H9 (cell line): ENCODE measurements at regions not wholly inside any gene's neighbourhood (a gene's known extent, or its start where the extent isn't known, plus 50 kb on each side); places are given as distances from the start of the nearest gene placed in this dataset.

Experiments used
- DNase-seq: peaks from one replicate; pipeline ENCODE4 v3.0.0-alpha.2; 2017
- H2AFZ ChIP-seq: one replicate; pipeline ENCODE4 v1.6.1; 2013; ENCODE audit warnings: mild to moderate bottlenecking, low read length, control low read depth, moderate library complexity
- H2AK5ac ChIP-seq: 2 replicates; pipeline ENCODE4 v1.6.1; 2013; ENCODE audit warnings: low read length, control low read depth, mixed read lengths; ENCODE audit not compliant: insufficient read length
- H2BK120ac ChIP-seq: one replicate; pipeline ENCODE4 v1.6.1; 2013; ENCODE audit warnings: low read depth, mild to moderate bottlenecking, low read length, control low read depth, inconsistent platforms; ENCODE audit not compliant: poor library complexity, severe bottlenecking
- H2BK12ac ChIP-seq: 2 replicates; pipeline ENCODE4 v1.6.1; 2013; ENCODE audit warnings: low read length, control low read depth, mixed read lengths, low read depth; ENCODE audit not compliant: insufficient read length
- H2BK15ac ChIP-seq: 2 replicates; pipeline ENCODE4 v1.6.1; 2013; ENCODE audit warnings: low read depth, low read length, control low read depth
- H2BK20ac ChIP-seq: one replicate; pipeline ENCODE4 v1.6.1; 2013; ENCODE audit warnings: low read depth, mild to moderate bottlenecking, low read length, control low read depth, inconsistent platforms; ENCODE audit not compliant: poor library complexity, severe bottlenecking
- H2BK5ac ChIP-seq: 2 replicates; pipeline ENCODE4 v1.6.1; 2013; ENCODE audit warnings: low read length, control low read depth, mixed read lengths; ENCODE audit not compliant: insufficient read length
- H3K14ac ChIP-seq: 2 replicates; pipeline ENCODE4 v1.6.1; 2013; ENCODE audit warnings: low read length, control low read depth; ENCODE audit not compliant: insufficient read depth
- H3K18ac ChIP-seq: 2 replicates; pipeline ENCODE4 v1.6.1; 2013; ENCODE audit warnings: low read depth, mild to moderate bottlenecking, mixed read lengths, low read length, control low read depth; ENCODE audit not compliant: insufficient read length
- H3K23ac ChIP-seq: 2 replicates; pipeline ENCODE4 v1.6.1; 2013; ENCODE audit warnings: low read length, control low read depth, mixed read lengths, low read depth; ENCODE audit not compliant: insufficient read length
- H3K23me2 ChIP-seq: 2 replicates; pipeline ENCODE4 v1.6.1; 2013; ENCODE audit warnings: low read depth, mild to moderate bottlenecking, mixed read lengths, low read length, control low read depth; ENCODE audit not compliant: insufficient read length, poor library complexity, severe bottlenecking
- H3K27ac ChIP-seq: 2 replicates; pipeline ENCODE4 v1.5.1; 2013; ENCODE audit warnings: low read length, control low read depth, mixed read lengths, low read depth; ENCODE audit not compliant: insufficient read length
- H3K27me3 ChIP-seq: 2 replicates; pipeline ENCODE4 v1.6.1; 2013; ENCODE audit warnings: low read length, control low read depth, inconsistent platforms; ENCODE audit not compliant: insufficient read depth
- H3K4ac ChIP-seq: 2 replicates; pipeline ENCODE4 v1.6.1; 2013; ENCODE audit warnings: low read depth, mild to moderate bottlenecking, control low read depth, inconsistent platforms, low read length, moderate library complexity
- H3K4me1 ChIP-seq: 2 replicates; pipeline ENCODE4 v1.6.1; 2013; ENCODE audit warnings: low read length, control low read depth, inconsistent platforms; ENCODE audit not compliant: insufficient read depth
- H3K4me2 ChIP-seq: 2 replicates; pipeline ENCODE4 v1.6.1; 2013; ENCODE audit warnings: low read length, control low read depth, mixed read lengths; ENCODE audit not compliant: insufficient read length, insufficient read depth
- H3K56ac ChIP-seq: 2 replicates; pipeline ENCODE4 v1.6.1; 2013; ENCODE audit warnings: low read depth, mild to moderate bottlenecking, mixed read lengths, low read length, control low read depth; ENCODE audit not compliant: insufficient read length
- H3K79me1 ChIP-seq: 2 replicates; pipeline ENCODE4 v1.6.1; 2013; ENCODE audit warnings: low read depth, mild to moderate bottlenecking, moderate library complexity, low read length, control low read depth, inconsistent platforms; ENCODE audit not compliant: insufficient read depth, poor library complexity, severe bottlenecking
- H3K79me2 ChIP-seq: 2 replicates; pipeline ENCODE4 v1.6.1; 2013; ENCODE audit warnings: low read length, control low read depth, inconsistent platforms; ENCODE audit not compliant: insufficient read depth
- H3K9ac ChIP-seq: 2 replicates; pipeline ENCODE4 v1.6.1; 2013; ENCODE audit warnings: low read length, control low read depth, mixed read lengths; ENCODE audit not compliant: insufficient read length; ENCODE audit errors: extremely low read depth
- H3K9me3 ChIP-seq: one replicate; pipeline ENCODE4 v1.6.1; 2013; ENCODE audit warnings: low read depth, low read length, inconsistent platforms; ENCODE audit not compliant: control insufficient read depth
- H3T11ph ChIP-seq: one replicate; pipeline ENCODE4 v1.6.1; 2013; ENCODE audit warnings: mild to moderate bottlenecking, low read length, control low read depth, inconsistent platforms
- H4K20me1 ChIP-seq: one replicate; pipeline ENCODE4 v1.6.1; 2013; ENCODE audit not compliant: control insufficient read depth, insufficient read length, insufficient read depth
- H4K5ac ChIP-seq: 2 replicates; pipeline ENCODE4 v1.6.1; 2013; ENCODE audit warnings: low read depth, mild to moderate bottlenecking, mixed read lengths, low read length, control low read depth; ENCODE audit not compliant: insufficient read length
- H4K8ac ChIP-seq: replicated peaks from 2 replicates; pipeline ENCODE4 v1.6.1; 2013; ENCODE audit warnings: low read length, control low read depth, mixed read lengths, low read depth; ENCODE audit not compliant: insufficient read length
- H4K91ac ChIP-seq: 2 replicates; pipeline ENCODE4 v1.6.1; 2013; ENCODE audit warnings: low read depth, mild to moderate bottlenecking, moderate library complexity, mixed read lengths, low read length, control low read depth; ENCODE audit not compliant: insufficient read length
- H3K27ac Mint-ChIP-seq, 3 experiments: 2 replicates in 2 of 3; 3 replicates in 1 of 3; pipeline ENCODE4 v1.8.0; 2020 to 2021; ENCODE audit warnings: mixed read lengths in 3 of 3, mild to moderate bottlenecking in 1 of 3, moderate library complexity in 1 of 3
- H3K27me3 Mint-ChIP-seq: 2 replicates; pipeline ENCODE4 v1.8.0; 2021; ENCODE audit warnings: low read depth, mild to moderate bottlenecking, moderate library complexity, mixed read lengths
- H3K36me3 Mint-ChIP-seq, 3 experiments: 2 replicates in 2 of 3; 3 replicates in 1 of 3; pipeline ENCODE4 v1.8.0; 2020 to 2021; ENCODE audit warnings: low read depth in 3 of 3, mixed read lengths in 3 of 3; ENCODE audit not compliant: insufficient read depth in 1 of 3
- H3K4me1 Mint-ChIP-seq, 2 experiments: 2 replicates each; pipeline ENCODE4 v1.8.0; 2020; ENCODE audit warnings: mixed read lengths in 2 of 2
- H3K4me3 Mint-ChIP-seq, 2 experiments: 2 replicates in 1 of 2; 3 replicates in 1 of 2; pipeline ENCODE4 v1.8.0; 2020 to 2021; ENCODE audit warnings: mild to moderate bottlenecking in 2 of 2, mixed read lengths in 2 of 2, moderate library complexity in 1 of 2
- H3K9me3 Mint-ChIP-seq, 2 experiments: 2 replicates in 1 of 2; 3 replicates in 1 of 2; pipeline ENCODE4 v1.8.0; 2020; ENCODE audit warnings: mild to moderate bottlenecking in 2 of 2, mixed read lengths in 2 of 2, moderate library complexity in 1 of 2
- CTCF ChIP-seq: fragments of 200-600 bp; sonication (generic); conservative IDR thresholded peaks from 3 replicates; pipeline ENCODE4 v1.8.0; 2021; ENCODE audit warnings: antibody characterized with exemption, mild to moderate bottlenecking
- WGBS: extraction: QIAGEN DNeasy Blood & Tissue Kit; methylation state at CpG from one replicate; pipeline ENCODE4 v1.1.7; 2013; ENCODE audit warnings: missing lambda C conversion rate, low lambda C conversion rate, mixed read lengths; ENCODE audit not compliant: insufficient read length; ENCODE audit errors: extremely low coverage; 5-methylcytosine and 5-hydroxymethylcytosine counted together

DNA sequence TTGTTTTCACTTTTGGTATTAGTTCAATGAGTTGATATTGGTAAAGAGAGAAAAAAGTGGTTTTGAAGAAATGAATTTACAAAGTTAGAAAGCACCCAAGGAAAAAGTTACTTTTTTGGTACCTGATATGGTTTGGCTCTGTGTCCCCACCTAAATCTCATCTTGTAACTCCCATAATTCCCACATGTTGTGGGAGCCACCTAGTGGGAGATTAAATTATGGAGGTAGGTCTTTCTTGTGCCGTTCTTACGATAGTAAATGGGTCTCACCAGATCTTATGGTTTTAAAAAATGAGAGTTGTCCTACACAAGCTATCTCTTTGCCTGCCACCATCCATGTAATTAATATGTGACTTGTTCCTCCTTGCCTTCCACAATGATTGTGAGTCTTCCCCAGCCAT is 965.6 kb upstream of the NRXN1 start:
- Histone ChIP-seq H3K18ac (no peak overlapping the region), H3K4me1 (no peaks in the 10 kb centered on the region), H3K56ac (no peak overlapping the region), H4K91ac (no peak overlapping the region), H3K79me2 (no peaks in the 10 kb centered on the region), H3K23me2 (no peaks in the 10 kb centered on the region), H2BK15ac (no peak overlapping the region), H3K4ac (no peak overlapping the region), H3T11ph (no peak overlapping the region), H4K5ac (no peak overlapping the region), H3K9me3 (no peaks in the 10 kb centered on the region), H2AK5ac (no peak overlapping the region), H2BK12ac (no peak overlapping the region), H3K27me3 (no peaks in the 10 kb centered on the region), H4K20me1 (no peaks in the 10 kb centered on the region), H3K14ac (no peak overlapping the region), H3K4me2 (no peak overlapping the region), H3K27ac (no peak overlapping the region), H2BK20ac (no peak overlapping the region), H2BK5ac (no peak overlapping the region), H2BK120ac (no peak overlapping the region), H3K79me1 (no peaks in the 10 kb centered on the region), H3K9ac (no peak overlapping the region), H4K8ac (no peak overlapping the region), H3K23ac (no peak overlapping the region), H2AFZ (no peak overlapping the region)
- no peak overlapping the region for H3K27ac Mint-ChIP-seq
- TF ChIP-seq CTCF, result no peak
- peaks cover 8 to 16% (median 8%) of the 10 kb centered on the region in 3 experiments; a peak in 5 of 7 replicates for H3K36me3 Mint-ChIP-seq
- no peaks in the 10 kb centered on the region for H3K27me3 Mint-ChIP-seq
- peaks cover 7 to 20% of the 10 kb centered on the region in 2 experiments for H3K9me3 Mint-ChIP-seq
- WGBS, result no CpG with 5 or more reads among the region's 2 CpGs
- H3K4me1 Mint-ChIP-seq, result peaks cover 8% of the 10 kb centered on the region in 2 experiments
- H3K4me3 Mint-ChIP-seq, result no peak overlapping the region
- DNase-seq, result no peak
